ENCODE measurements at regions not wholly inside any gene's neighbourhood (a gene's known extent, or its start where the extent isn't known, plus 50 kb on each side); places are given as distances from the start of the nearest gene placed in this dataset.

GRCh38 chr2:22002066-22002465, 878.3 kb downstream of the TDRD15 start:
- Histone ChIP-seq H3K79me2 (ENCODE audit: low read depth) (no peaks in the 10 kb centered on the region), H3K9me3 (ENCODE audit: low read depth) (no peaks in the 10 kb centered on the region), H3K9ac (no peak overlapping the region), H3K27me3 (no peaks in the 10 kb centered on the region), H4K20me1 (ENCODE audit: low read depth) (no peaks in the 10 kb centered on the region), H3K4me3 (no peak overlapping the region), H3K4me2 (no peak overlapping the region), H3K36me3 (no peaks in the 10 kb centered on the region), H3K27ac (no peak overlapping the region), H3K4me1 (no peaks in the 10 kb centered on the region), H3F3A (ENCODE audit: low read depth) (no peaks in the 10 kb centered on the region), H2AFZ (replicated peaks) (no peak overlapping the region)
- Mint-ChIP-seq H3K27me3 (ENCODE audit: insufficient read depth, low read depth) (peaks cover 2% of the 10 kb centered on the region), H3K36me3 (no peaks in the 10 kb centered on the region), H3K4me1 (peaks cover 4% of the 10 kb centered on the region), H3K27ac (no peak overlapping the region), H3K4me3 (no peak overlapping the region), H3K9me3 (no peaks in the 10 kb centered on the region)
- no peak for TF ChIP-seq EZH2phosphoT487 (IDR thresholded peaks at IDR 0.05)
- no peak for TF ChIP-seq EZH2 (IDR thresholded peaks at IDR 0.05)
- TF ChIP-seq, protein P1, sequence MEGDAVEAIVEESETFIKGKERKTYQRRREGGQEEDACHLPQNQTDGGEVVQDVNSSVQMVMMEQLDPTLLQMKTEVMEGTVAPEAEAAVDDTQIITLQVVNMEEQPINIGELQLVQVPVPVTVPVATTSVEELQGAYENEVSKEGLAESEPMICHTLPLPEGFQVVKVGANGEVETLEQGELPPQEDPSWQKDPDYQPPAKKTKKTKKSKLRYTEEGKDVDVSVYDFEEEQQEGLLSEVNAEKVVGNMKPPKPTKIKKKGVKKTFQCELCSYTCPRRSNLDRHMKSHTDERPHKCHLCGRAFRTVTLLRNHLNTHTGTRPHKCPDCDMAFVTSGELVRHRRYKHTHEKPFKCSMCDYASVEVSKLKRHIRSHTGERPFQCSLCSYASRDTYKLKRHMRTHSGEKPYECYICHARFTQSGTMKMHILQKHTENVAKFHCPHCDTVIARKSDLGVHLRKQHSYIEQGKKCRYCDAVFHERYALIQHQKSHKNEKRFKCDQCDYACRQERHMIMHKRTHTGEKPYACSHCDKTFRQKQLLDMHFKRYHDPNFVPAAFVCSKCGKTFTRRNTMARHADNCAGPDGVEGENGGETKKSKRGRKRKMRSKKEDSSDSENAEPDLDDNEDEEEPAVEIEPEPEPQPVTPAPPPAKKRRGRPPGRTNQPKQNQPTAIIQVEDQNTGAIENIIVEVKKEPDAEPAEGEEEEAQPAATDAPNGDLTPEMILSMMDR (IDR thresholded peaks at IDR 0.05): no peak
- DNase-seq (ENCODE audit: low spot score): no peak

GRCh38 chr2:22003270-22003669, 879.5 kb downstream of the TDRD15 start:
- no peak for DNase-seq (ENCODE audit: low spot score)
- TF ChIP-seq, protein P1 (IDR thresholded peaks at IDR 0.05): no peak
- TF ChIP-seq EZH2phosphoT487 (IDR thresholded peaks at IDR 0.05): no peak
- TF ChIP-seq EZH2 (IDR thresholded peaks at IDR 0.05): no peak
- H3K79me2 ChIP-seq (ENCODE audit: low read depth): no peaks in the 10 kb centered on the region
- H3K9me3 ChIP-seq (ENCODE audit: low read depth): no peaks in the 10 kb centered on the region
- no peak overlapping the region for H3K9ac ChIP-seq
- Mint-ChIP-seq H3K9me3 (no peaks in the 10 kb centered on the region), H3K36me3 (no peaks in the 10 kb centered on the region), H3K27me3 (ENCODE audit: insufficient read depth, low read depth) (peaks cover 2% of the 10 kb centered on the region), H3K4me1 (peaks cover 3% of the 10 kb centered on the region), H3K27ac (no peak overlapping the region), H3K4me3 (no peak overlapping the region)
- H4K20me1 ChIP-seq (ENCODE audit: low read depth): no peaks in the 10 kb centered on the region
- H2AFZ ChIP-seq (replicated peaks): no peak overlapping the region
- H3K27ac ChIP-seq: no peak overlapping the region
- no peaks in the 10 kb centered on the region for H3F3A ChIP-seq (ENCODE audit: low read depth)
- H3K4me3 ChIP-seq: no peak overlapping the region
- H3K36me3 ChIP-seq: no peaks in the 10 kb centered on the region
- H3K4me2 ChIP-seq: no peak overlapping the region
- H3K4me1 ChIP-seq: no peaks in the 10 kb centered on the region
- no peaks in the 10 kb centered on the region for H3K27me3 ChIP-seq

- no peak overlapping the region for H3K9ac ChIP-seq
- no peak for DNase-seq (ENCODE audit: low spot score)
- H3K4me2 ChIP-seq: no peak overlapping the region
- Mint-ChIP-seq H3K27ac (no peak overlapping the region), H3K9me3 (peaks cover 4% of the 10 kb centered on the region), H3K4me1 (peaks cover 10% of the 10 kb centered on the region), H3K27me3 (ENCODE audit: insufficient read depth, low read depth) (peaks cover 5% of the 10 kb centered on the region), H3K36me3 (no peaks in the 10 kb centered on the region), H3K4me3 (no peak overlapping the region)
- H3K4me1 ChIP-seq: no peaks in the 10 kb centered on the region
- no peak for TF ChIP-seq EZH2phosphoT487 (IDR thresholded peaks at IDR 0.05)
- TF ChIP-seq EZH2 (IDR thresholded peaks at IDR 0.05): no peak
- TF ChIP-seq, protein P1 (IDR thresholded peaks at IDR 0.05): no peak
- no peaks in the 10 kb centered on the region for H3F3A ChIP-seq (ENCODE audit: low read depth)
- H3K27ac ChIP-seq: no peak overlapping the region
- H3K79me2 ChIP-seq (ENCODE audit: low read depth): no peaks in the 10 kb centered on the region
- H3K4me3 ChIP-seq: no peak overlapping the region
- H3K9me3 ChIP-seq (ENCODE audit: low read depth): no peaks in the 10 kb centered on the region
- no peaks in the 10 kb centered on the region for H3K36me3 ChIP-seq
- H2AFZ ChIP-seq (replicated peaks): no peak overlapping the region
- no peaks in the 10 kb centered on the region for H4K20me1 ChIP-seq (ENCODE audit: low read depth)
- H3K27me3 ChIP-seq: no peaks in the 10 kb centered on the region
These were observed 887.3 kb downstream of the TDRD15 start for GRCh38 chr2:22011048-22011447.
